GM12878 (cell line): ENCODE measurements at regions not wholly inside any gene's neighbourhood (a gene's known extent, or its start where the extent isn't known, plus 50 kb on each side); places are given as distances from the start of the nearest gene placed in this dataset.

Experiments
- ATAC-seq: fragments of 200-7000 bp; cut with Tn5 transposase; 3 replicates; pipeline ENCODE4 v1.9.1; 2020; ENCODE audit warnings: mild to moderate bottlenecking, moderate library complexity
- BruUV-seq: library from RNA; stranded (reverse); fragments of 400-500 nt; replicated peaks from 2 replicates; lab custom pipeline; 2021; lab: Mats Ljungman, UMichigan
- CTCF ChIA-PET: fragments of 300-600 bp; sonication (Branson Sonifier 250); formaldehyde crosslinking; extraction: SDS; loops from one replicate; lab custom pipeline; 2021; ENCODE audit warnings: inconsistent platforms; lab: Yijun Ruan, JAX
- POLR2A ChIA-PET: fragments of 350-600 bp; formaldehyde crosslinking; extraction: SDS; loops from one replicate; lab custom pipeline; 2021; ENCODE audit warnings: inconsistent platforms; lab: Charles Lee
- RAD21 ChIA-PET: fragments of 300-600 bp; sonication (Branson Sonifier 250); formaldehyde crosslinking; loops from one replicate; lab custom pipeline; 2023; ENCODE audit warnings: antibody characterized with exemption; ENCODE audit not compliant: unreplicated experiment; lab: Charles Lee
- SMC1A ChIA-PET: fragments of 300-600 bp; sonication (Branson Sonifier 250); formaldehyde crosslinking; loops from one replicate; lab custom pipeline; 2023; ENCODE audit not compliant: unreplicated experiment, uncharacterized antibody; lab: Charles Lee
- DNase-seq: peaks from one replicate; pipeline ENCODE4 v3.0.0-alpha.2; 2011; ENCODE audit warnings: low read depth, low spot score
- FAIRE-seq: peaks from 3 replicates; lab custom pipeline; 2011; peaks lifted over from hg19 to GRCh38; lab: Jason Lieb, UNC
- H2AFZ ChIP-seq: 2 replicates; pipeline ENCODE4 v1.6.0; 2011; ENCODE audit warnings: low read depth, low read length, control low read depth; ENCODE audit not compliant: control insufficient read depth
- H3K27ac ChIP-seq: 2 replicates; pipeline ENCODE4 v1.5.1; 2011; ENCODE audit warnings: control low read depth; ENCODE audit not compliant: control insufficient read depth, insufficient read depth
- H3K27me3 ChIP-seq, 2 experiments: replicated peaks in 1 of 2; 2 replicates each; pipeline versions ENCODE4 v1.6.0 to v1.6.1; 2011; ENCODE audit warnings: low read length in 1 of 2; ENCODE audit not compliant: control insufficient read depth in 2 of 2, insufficient read depth in 2 of 2
- H3K36me3 ChIP-seq, 2 experiments: 2 replicates each; pipeline ENCODE4 v1.5.1; 2011; ENCODE audit warnings: low read length in 1 of 2; ENCODE audit not compliant: control insufficient read depth in 2 of 2, insufficient read depth in 2 of 2
- H3K4me1 ChIP-seq: 2 replicates; pipeline ENCODE4 v1.6.1; 2011; ENCODE audit warnings: mild to moderate bottlenecking, low read length, moderate library complexity, mixed read lengths; ENCODE audit not compliant: control insufficient read depth, insufficient read depth
- H3K4me2 ChIP-seq: 2 replicates; pipeline ENCODE4 v1.6.0; 2011; ENCODE audit warnings: control low read depth; ENCODE audit not compliant: control insufficient read depth, insufficient read depth
- H3K4me3 ChIP-seq: fragments of 200-600 bp; sonication (generic); 2 replicates; pipeline ENCODE4 v1.5.1; 2016
- H3K79me2 ChIP-seq: 2 replicates; pipeline ENCODE4 v1.6.0; 2011; ENCODE audit warnings: low read length; ENCODE audit not compliant: control insufficient read depth, insufficient read depth
- H3K9ac ChIP-seq: 2 replicates; pipeline ENCODE4 v1.8.0; 2011; ENCODE audit warnings: low read length, control low read depth, mixed read lengths; ENCODE audit not compliant: control insufficient read depth, insufficient read depth
- H3K9me3 ChIP-seq: replicated peaks from 3 replicates; pipeline ENCODE4 v1.5.1; 2011; ENCODE audit warnings: mild to moderate bottlenecking, low read length; ENCODE audit not compliant: control insufficient read depth, insufficient read depth
- H4K20me1 ChIP-seq: 2 replicates; pipeline ENCODE4 v1.6.0; 2011; ENCODE audit not compliant: control insufficient read depth, insufficient read depth
- CBX3 ChIP-seq: fragments of 200-600 bp; sonication (generic); IDR thresholded peaks from 2 replicates; pipeline ENCODE4 v1.6.1; 2016; ENCODE audit warnings: low read depth, borderline replicate concordance
- MYC ChIP-seq: IDR thresholded peaks from 2 replicates; pipeline ENCODE4 v1.6.1; 2011; ENCODE audit warnings: mild to moderate bottlenecking, low read length, moderate library complexity, inconsistent platforms; ENCODE audit not compliant: insufficient read depth, insufficient replicate concordance, insufficient read length, severe bottlenecking
- PRDM15 ChIP-seq: fragments of 450-650 bp; formaldehyde crosslinking; IDR thresholded peaks from 2 replicates; pipeline ENCODE4 v1.4.0; 2020; ENCODE audit warnings: mild to moderate bottlenecking, moderate library complexity
- SIN3A ChIP-seq: IDR thresholded peaks from 2 replicates; pipeline ENCODE4 v1.6.1; 2012; ENCODE audit warnings: low read depth, low read length, improper control_type of control experiment
- SREBF2 ChIP-seq: IDR thresholded peaks from 2 replicates; pipeline ENCODE4 v1.6.1; 2012; ENCODE audit warnings: mild to moderate bottlenecking, low read length
- STAT1 ChIP-seq: fragments of 450-650 bp; conservative IDR thresholded peaks from 2 replicates; pipeline ENCODE4 v1.6.1; 2014; ENCODE audit warnings: antibody characterized with exemption, mild to moderate bottlenecking
- ZBED1 ChIP-seq: IDR thresholded peaks from 2 replicates; pipeline ENCODE4 v1.6.1; 2016; ENCODE audit warnings: borderline replicate concordance
- ZBTB11 ChIP-seq: fragments of 450-650 bp; formaldehyde crosslinking; IDR thresholded peaks from 2 replicates; pipeline ENCODE4 v1.5.0; 2022; ENCODE audit warnings: mild to moderate bottlenecking, missing genetic modification characterization
- WGBS: methylation state at CpG from one replicate; pipeline ENCODE4 v1.1.6; 2016; ENCODE audit warnings: low lambda C conversion rate; ENCODE audit not compliant: insufficient replicate concordance, insufficient coverage; ENCODE audit errors: missing lambda C conversion rate; 5-methylcytosine and 5-hydroxymethylcytosine counted together
- in situ Hi-C: fragments of 300-500 bp; cut with MboI; formaldehyde crosslinking; loops from 9 replicates; pipeline ENCODE4 v1.14.3; 2018; ENCODE audit warnings: mixed read lengths
- intact Hi-C: fragments of 100-400 bp; cut with micrococcal nuclease; formaldehyde crosslinking; loops from one replicate; pipeline ENCODE4 v1.14.2; 2022; ENCODE audit not compliant: unreplicated experiment

GRCh38 chr3:145489011-145489410 lies 672.0 kb downstream of the PLOD2 start (continued):
- TF ChIP-seq SREBF2 (no peak), CBX3 (no peak), PRDM15 (CRISPR knock-in tag) (no peak), ZBED1 (no peak)
- TF ChIP-seq, all 136 proteins: peak for 0

- SMC1A ChIA-PET = interaction anchor here (0.5 kb wide), 1 partner anchor 21 kb away, joined by 3 read pairs; no protein-coding TSS in a partner anchor
- H3K4me3 ChIP-seq = no peak overlapping the region
- ATAC-seq (no peak), FAIRE-seq (no peak), DNase-seq (no peak)
- H3K4me1 ChIP-seq = no peaks in the 10 kb centered on the region
- H3K27me3 ChIP-seq = no peaks in the 10 kb centered on the region
- RAD21 ChIA-PET = interaction anchor here (1.1 kb wide), 1 partner anchor 12 kb away, joined by 3 read pairs; no protein-coding TSS in a partner anchor
- H3K4me2 ChIP-seq = no peak overlapping the region
- intact Hi-C loops = no loop called here
- CTCF ChIA-PET = no interaction called here
- H3K27ac ChIP-seq = no peak overlapping the region
- WGBS = 7% methylated on average over 11 of the region's 11 CpGs
- no peak overlapping the region for H2AFZ ChIP-seq
- H3K9me3 ChIP-seq = no peaks in the 10 kb centered on the region
- no peaks in the 10 kb centered on the region for H4K20me1 ChIP-seq
- no peaks in the 10 kb centered on the region for H3K36me3 ChIP-seq
- BruUV-seq = no TSS peak
- POLR2A ChIA-PET = no interaction called here
- no peak overlapping the region for H3K9ac ChIP-seq
- in situ Hi-C loops = no loop called here
- H3K79me2 ChIP-seq = no peaks in the 10 kb centered on the region
- TF ChIP-seq PRDM15 (CRISPR knock-in tag) (no peak), ZBTB11 (CRISPR knock-in tag) (no peak), SIN3A (no peak), MYC (no peak), STAT1 (no peak)
Observed at GRCh38 chr3:145490088-145491048, 670.6 kb downstream of the PLOD2 start.
